K562 (cell line): ENCODE measurements at regions not wholly inside any gene's neighbourhood (a gene's known extent, or its start where the extent isn't known, plus 50 kb on each side); places are given as distances from the start of the nearest gene placed in this dataset.

Experiments
- BRF1 ChIP-seq: IDR thresholded peaks from 3 replicates; pipeline ENCODE4 v1.6.1; 2011; ENCODE audit warnings: borderline replicate concordance, mild to moderate bottlenecking; ENCODE audit not compliant: insufficient read length; ENCODE audit errors: extremely low read depth
- CHD1 ChIP-seq: fragments of 200-600 bp; sonication (generic); IDR thresholded peaks from one replicate; pipeline ENCODE4 v1.6.1; 2012; ENCODE audit warnings: mild to moderate bottlenecking, moderate library complexity, low read length, inconsistent platforms
- ESRRA ChIP-seq: fragments of 450-650 bp; IDR thresholded peaks from 2 replicates; pipeline ENCODE4 v1.6.1; 2014; ENCODE audit warnings: low read depth, mild to moderate bottlenecking, moderate library complexity, borderline replicate concordance
- ETV1 ChIP-seq: fragments of 450-650 bp; conservative IDR thresholded peaks from 2 replicates; pipeline ENCODE4 v1.6.1; 2016; ENCODE audit warnings: missing genetic modification characterization, control low read depth, low read depth, missing compliant biosample characterization
- HMG20B ChIP-seq: fragments of 250-450 bp; sonication (Bioruptor Pico); IDR thresholded peaks from 2 replicates; pipeline ENCODE4 v1.5.0; 2021; ENCODE audit warnings: mild to moderate bottlenecking
- KDM5B ChIP-seq: fragments of 200-600 bp; sonication (generic); IDR thresholded peaks from 2 replicates; pipeline ENCODE4 v1.6.1; 2012; ENCODE audit warnings: low read depth, mild to moderate bottlenecking, moderate library complexity, low read length, control low read depth, inconsistent platforms; ENCODE audit not compliant: insufficient replicate concordance
- MAFK ChIP-seq: IDR thresholded peaks from 2 replicates; pipeline ENCODE4 v1.6.1; 2011; ENCODE audit warnings: low read length, improper control_type of control experiment
- NR4A1 ChIP-seq, 2 experiments: fragments of 250-450 bp in 1 of 2; fragments of 450-650 bp in 1 of 2; sonication (Bioruptor Pico) in 1 of 2; IDR thresholded peaks; 2 replicates each; pipeline versions ENCODE4 v1.4.0 to v1.6.1; 2016 to 2020; ENCODE audit warnings: mild to moderate bottlenecking in 2 of 2, missing compliant biosample characterization in 1 of 2, missing genetic modification characterization in 1 of 2, moderate library complexity in 1 of 2
- SIN3A ChIP-seq, 2 experiments: fragments of 150-350 bp in 1 of 2; IDR thresholded peaks; 2 replicates each; pipeline ENCODE4 v1.6.1; 2011 to 2016; ENCODE audit warnings: borderline replicate concordance in 2 of 2, low read depth in 2 of 2, low read length in 2 of 2, mild to moderate bottlenecking in 2 of 2, moderate library complexity in 2 of 2; ENCODE audit not compliant: control insufficient read depth in 1 of 2
- SREBF1 ChIP-seq: fragments of 150-350 bp; IDR thresholded peaks from 2 replicates; pipeline ENCODE4 v1.6.1; 2014; ENCODE audit warnings: antibody characterized with exemption, low read depth, low read length, borderline replicate concordance
- ZNF232 ChIP-seq: sonication (generic); formaldehyde crosslinking; IDR thresholded peaks from 2 replicates; pipeline ENCODE4 v1.8.0; 2022; ENCODE audit warnings: mild to moderate bottlenecking, missing genetic modification reagents
- ZNF445 ChIP-seq: fragments of 250-450 bp; sonication (Bioruptor Pico); IDR thresholded peaks from 2 replicates; pipeline ENCODE4 v1.4.0; 2020; ENCODE audit warnings: low read depth, mild to moderate bottlenecking, moderate library complexity
- ZSCAN29 ChIP-seq: fragments of 450-650 bp; IDR thresholded peaks from 2 replicates; pipeline ENCODE4 v1.6.1; 2017
- TF ChIP-seq, protein P1 (sequence below), 2 experiments: fragments of 450-650 bp; IDR thresholded peaks; 2 replicates each; pipeline ENCODE4 v1.6.1; 2016
- TF ChIP-seq, protein P2 (sequence below): fragments of 450-650 bp; IDR thresholded peaks from 2 replicates; pipeline ENCODE4 v1.6.1; 2016; ENCODE audit warnings: borderline replicate concordance
- TF ChIP-seq, protein P3 (sequence below): fragments of 450-650 bp; conservative IDR thresholded peaks from 2 replicates; pipeline ENCODE4 v1.6.1; 2016; ENCODE audit warnings: missing genetic modification characterization, low read depth, mild to moderate bottlenecking, missing compliant biosample characterization, moderate library complexity
- TF ChIP-seq, protein P4 (sequence below): sonication (generic); formaldehyde crosslinking; IDR thresholded peaks from 2 replicates; pipeline ENCODE4 v1.8.1; 2022; ENCODE audit warnings: missing genetic modification reagents

DNA sequence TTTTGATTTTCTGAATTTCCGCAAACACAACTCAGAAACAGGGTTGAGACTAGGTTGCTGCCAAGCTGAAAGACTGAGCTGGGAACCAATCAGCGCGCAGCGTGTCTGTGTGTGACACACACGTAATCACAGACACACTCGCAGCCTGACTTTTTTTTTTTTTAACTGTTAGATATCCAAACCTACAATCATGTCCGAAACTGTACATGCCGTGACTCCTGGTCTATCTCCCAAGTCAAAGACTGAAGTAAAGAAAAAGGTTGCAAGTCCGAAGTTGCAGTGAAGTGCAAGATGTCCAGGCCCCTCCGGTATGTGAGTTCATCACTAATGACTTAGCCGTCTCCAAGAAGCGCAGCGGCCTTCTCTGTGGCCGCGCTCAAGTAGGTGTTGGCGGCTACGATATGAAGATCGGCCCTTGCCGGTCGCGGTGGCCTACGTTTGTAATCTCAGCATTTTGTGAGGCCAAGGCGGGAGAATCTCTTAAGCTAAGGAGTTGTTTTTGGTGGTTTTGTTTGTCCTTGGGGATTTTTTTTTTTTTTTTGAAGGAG, 108.2 kb downstream of the HFE start (continued):
- peak; percentile 88 for TF ChIP-seq CHD1
- TF ChIP-seq, protein P1, sequence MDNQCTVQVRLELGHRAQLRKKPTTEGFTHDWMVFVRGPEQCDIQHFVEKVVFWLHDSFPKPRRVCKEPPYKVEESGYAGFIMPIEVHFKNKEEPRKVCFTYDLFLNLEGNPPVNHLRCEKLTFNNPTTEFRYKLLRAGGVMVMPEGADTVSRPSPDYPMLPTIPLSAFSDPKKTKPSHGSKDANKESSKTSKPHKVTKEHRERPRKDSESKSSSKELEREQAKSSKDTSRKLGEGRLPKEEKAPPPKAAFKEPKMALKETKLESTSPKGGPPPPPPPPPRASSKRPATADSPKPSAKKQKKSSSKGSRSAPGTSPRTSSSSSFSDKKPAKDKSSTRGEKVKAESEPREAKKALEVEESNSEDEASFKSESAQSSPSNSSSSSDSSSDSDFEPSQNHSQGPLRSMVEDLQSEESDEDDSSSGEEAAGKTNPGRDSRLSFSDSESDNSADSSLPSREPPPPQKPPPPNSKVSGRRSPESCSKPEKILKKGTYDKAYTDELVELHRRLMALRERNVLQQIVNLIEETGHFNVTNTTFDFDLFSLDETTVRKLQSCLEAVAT (IDR thresholded peaks at IDR 0.05): peak; percentile 91 to 95; a peak in 3 of 4 replicates
- no peak for TF ChIP-seq HMG20B (CRISPR knock-in tag)
- TF ChIP-seq ZSCAN29: 0 out of 2 replicates have a peak, but pooled peaks have one; percentile 21
- TF ChIP-seq ESRRA: 0 out of 2 replicates have a peak, but pooled peaks have one; percentile 29
- peak; percentile 30 for TF ChIP-seq KDM5B
- TF ChIP-seq SIN3A (IDR thresholded peaks at IDR 0.05; ENCODE audit: borderline replicate concordance in 2 of 2, control insufficient read depth in 1 of 2, low read depth in 2 of 2, low read length in 2 of 2): peak; percentile 50 to 60; a peak in 1 of 4 replicates
- TF ChIP-seq BRF1: no peak
- TF ChIP-seq, protein P2, sequence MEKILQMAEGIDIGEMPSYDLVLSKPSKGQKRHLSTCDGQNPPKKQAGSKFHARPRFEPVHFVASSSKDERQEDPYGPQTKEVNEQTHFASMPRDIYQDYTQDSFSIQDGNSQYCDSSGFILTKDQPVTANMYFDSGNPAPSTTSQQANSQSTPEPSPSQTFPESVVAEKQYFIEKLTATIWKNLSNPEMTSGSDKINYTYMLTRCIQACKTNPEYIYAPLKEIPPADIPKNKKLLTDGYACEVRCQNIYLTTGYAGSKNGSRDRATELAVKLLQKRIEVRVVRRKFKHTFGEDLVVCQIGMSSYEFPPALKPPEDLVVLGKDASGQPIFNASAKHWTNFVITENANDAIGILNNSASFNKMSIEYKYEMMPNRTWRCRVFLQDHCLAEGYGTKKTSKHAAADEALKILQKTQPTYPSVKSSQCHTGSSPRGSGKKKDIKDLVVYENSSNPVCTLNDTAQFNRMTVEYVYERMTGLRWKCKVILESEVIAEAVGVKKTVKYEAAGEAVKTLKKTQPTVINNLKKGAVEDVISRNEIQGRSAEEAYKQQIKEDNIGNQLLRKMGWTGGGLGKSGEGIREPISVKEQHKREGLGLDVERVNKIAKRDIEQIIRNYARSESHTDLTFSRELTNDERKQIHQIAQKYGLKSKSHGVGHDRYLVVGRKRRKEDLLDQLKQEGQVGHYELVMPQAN: peak; percentile 73; the same call in 1 of the 2 replicates
- TF ChIP-seq NR4A1 (CRISPR knock-in tag; IDR thresholded peaks at IDR 0.05): no peak
- TF ChIP-seq NR4A1 (tag; IDR thresholded peaks at IDR 0.05): no peak
- no peak for TF ChIP-seq SREBF1
- TF ChIP-seq, protein P3, sequence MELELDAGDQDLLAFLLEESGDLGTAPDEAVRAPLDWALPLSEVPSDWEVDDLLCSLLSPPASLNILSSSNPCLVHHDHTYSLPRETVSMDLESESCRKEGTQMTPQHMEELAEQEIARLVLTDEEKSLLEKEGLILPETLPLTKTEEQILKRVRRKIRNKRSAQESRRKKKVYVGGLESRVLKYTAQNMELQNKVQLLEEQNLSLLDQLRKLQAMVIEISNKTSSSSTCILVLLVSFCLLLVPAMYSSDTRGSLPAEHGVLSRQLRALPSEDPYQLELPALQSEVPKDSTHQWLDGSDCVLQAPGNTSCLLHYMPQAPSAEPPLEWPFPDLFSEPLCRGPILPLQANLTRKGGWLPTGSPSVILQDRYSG (tag): no peak
- TF ChIP-seq ETV1 (tag): no peak; the same call in 1 of the 2 replicates
- TF ChIP-seq MAFK: no peak; the same call in 1 of the 2 replicates
- TF ChIP-seq ZNF232 (CRISPR knock-in tag): no peak
- TF ChIP-seq ZNF445: no peak
- TF ChIP-seq, protein P4, sequence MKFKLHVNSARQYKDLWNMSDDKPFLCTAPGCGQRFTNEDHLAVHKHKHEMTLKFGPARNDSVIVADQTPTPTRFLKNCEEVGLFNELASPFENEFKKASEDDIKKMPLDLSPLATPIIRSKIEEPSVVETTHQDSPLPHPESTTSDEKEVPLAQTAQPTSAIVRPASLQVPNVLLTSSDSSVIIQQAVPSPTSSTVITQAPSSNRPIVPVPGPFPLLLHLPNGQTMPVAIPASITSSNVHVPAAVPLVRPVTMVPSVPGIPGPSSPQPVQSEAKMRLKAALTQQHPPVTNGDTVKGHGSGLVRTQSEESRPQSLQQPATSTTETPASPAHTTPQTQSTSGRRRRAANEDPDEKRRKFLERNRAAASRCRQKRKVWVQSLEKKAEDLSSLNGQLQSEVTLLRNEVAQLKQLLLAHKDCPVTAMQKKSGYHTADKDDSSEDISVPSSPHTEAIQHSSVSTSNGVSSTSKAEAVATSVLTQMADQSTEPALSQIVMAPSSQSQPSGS (CRISPR knock-in tag): no peak
